ENCODE measurements at regions not wholly inside any gene's neighbourhood (a gene's known extent, or its start where the extent isn't known, plus 50 kb on each side); places are given as distances from the start of the nearest gene placed in this dataset.
A peak's percentile ranks its signal among the peaks of the same experiment; 100 is the strongest.

DNA sequence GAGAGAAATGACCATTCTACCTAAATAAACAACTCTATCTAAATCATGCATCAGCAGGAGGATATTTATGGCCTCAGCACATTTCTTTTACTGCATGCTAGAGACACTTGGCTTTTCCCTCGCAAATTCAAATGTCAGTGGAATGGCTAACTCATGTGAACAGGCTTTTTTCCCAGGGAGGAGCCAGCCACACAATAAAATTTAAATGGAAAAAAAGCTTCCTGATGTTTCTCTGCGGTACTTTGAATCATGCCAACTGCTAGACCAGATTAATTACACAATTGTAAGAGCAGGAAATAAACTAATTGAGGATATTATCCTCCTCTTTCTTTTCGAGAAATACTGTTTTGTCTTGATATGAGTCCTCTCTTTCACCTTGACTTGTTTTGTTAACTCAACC lies 676.3 kb downstream of the IRS1 start:
- H3K4me2 ChIP-seq: no peak overlapping the region
- FAIRE-seq (no peak), ATAC-seq (no peak), DNase-seq (ENCODE audit: low read depth in 1 of 2, low spot score in 1 of 2) (no peak)
- ChIA-PET POLR2A (no interaction called here), CTCF (no interaction called here)
- TF ChIP-seq, protein P1, sequence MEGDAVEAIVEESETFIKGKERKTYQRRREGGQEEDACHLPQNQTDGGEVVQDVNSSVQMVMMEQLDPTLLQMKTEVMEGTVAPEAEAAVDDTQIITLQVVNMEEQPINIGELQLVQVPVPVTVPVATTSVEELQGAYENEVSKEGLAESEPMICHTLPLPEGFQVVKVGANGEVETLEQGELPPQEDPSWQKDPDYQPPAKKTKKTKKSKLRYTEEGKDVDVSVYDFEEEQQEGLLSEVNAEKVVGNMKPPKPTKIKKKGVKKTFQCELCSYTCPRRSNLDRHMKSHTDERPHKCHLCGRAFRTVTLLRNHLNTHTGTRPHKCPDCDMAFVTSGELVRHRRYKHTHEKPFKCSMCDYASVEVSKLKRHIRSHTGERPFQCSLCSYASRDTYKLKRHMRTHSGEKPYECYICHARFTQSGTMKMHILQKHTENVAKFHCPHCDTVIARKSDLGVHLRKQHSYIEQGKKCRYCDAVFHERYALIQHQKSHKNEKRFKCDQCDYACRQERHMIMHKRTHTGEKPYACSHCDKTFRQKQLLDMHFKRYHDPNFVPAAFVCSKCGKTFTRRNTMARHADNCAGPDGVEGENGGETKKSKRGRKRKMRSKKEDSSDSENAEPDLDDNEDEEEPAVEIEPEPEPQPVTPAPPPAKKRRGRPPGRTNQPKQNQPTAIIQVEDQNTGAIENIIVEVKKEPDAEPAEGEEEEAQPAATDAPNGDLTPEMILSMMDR (IDR thresholded peaks at IDR 0.05): no peak
- TF ChIP-seq, protein P2, sequence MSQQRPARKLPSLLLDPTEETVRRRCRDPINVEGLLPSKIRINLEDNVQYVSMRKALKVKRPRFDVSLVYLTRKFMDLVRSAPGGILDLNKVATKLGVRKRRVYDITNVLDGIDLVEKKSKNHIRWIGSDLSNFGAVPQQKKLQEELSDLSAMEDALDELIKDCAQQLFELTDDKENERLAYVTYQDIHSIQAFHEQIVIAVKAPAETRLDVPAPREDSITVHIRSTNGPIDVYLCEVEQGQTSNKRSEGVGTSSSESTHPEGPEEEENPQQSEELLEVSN (IDR thresholded peaks at IDR 0.05; ENCODE audit: borderline replicate concordance, low read depth): no peak
- TF ChIP-seq HOXA7 (CRISPR knock-in tag; IDR thresholded peaks at IDR 0.05): no peak
- TF ChIP-seq SMC3 (IDR thresholded peaks at IDR 0.05): no peak
- TF ChIP-seq CHD4 (IDR thresholded peaks at IDR 0.05; ENCODE audit: borderline replicate concordance): no peak
- no peak for TF ChIP-seq ZC3H11A (IDR thresholded peaks at IDR 0.05)
- TF ChIP-seq FOXS1 (CRISPR knock-in tag; IDR thresholded peaks at IDR 0.05): no peak
- TF ChIP-seq TFCP2L1 (CRISPR knock-in tag; IDR thresholded peaks at IDR 0.05): no peak
- TF ChIP-seq RAD21 (conservative IDR thresholded peaks at IDR 0.05 in 1 of 2, IDR thresholded peaks at IDR 0.05 in 1 of 2): no peak
- TF ChIP-seq PHF8 (IDR thresholded peaks at IDR 0.05; ENCODE audit: borderline replicate concordance, low read depth): no peak
- no peak for TF ChIP-seq CHD2 (IDR thresholded peaks at IDR 0.05; ENCODE audit: low read length, partially characterized antibody)
- TF ChIP-seq MAZ (IDR thresholded peaks at IDR 0.05; ENCODE audit: borderline replicate concordance, low read depth, low read length): no peak
- TF ChIP-seq, protein P3, sequence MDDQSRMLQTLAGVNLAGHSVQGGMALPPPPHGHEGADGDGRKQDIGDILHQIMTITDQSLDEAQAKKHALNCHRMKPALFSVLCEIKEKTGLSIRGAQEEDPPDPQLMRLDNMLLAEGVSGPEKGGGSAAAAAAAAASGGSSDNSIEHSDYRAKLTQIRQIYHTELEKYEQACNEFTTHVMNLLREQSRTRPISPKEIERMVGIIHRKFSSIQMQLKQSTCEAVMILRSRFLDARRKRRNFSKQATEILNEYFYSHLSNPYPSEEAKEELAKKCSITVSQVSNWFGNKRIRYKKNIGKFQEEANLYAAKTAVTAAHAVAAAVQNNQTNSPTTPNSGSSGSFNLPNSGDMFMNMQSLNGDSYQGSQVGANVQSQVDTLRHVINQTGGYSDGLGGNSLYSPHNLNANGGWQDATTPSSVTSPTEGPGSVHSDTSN (IDR thresholded peaks at IDR 0.05): no peak
- H3K9me3 ChIP-seq: peaks cover 18% of the 10 kb centered on the region; the same call in 2 of the 3 replicates
- H3K4me3 ChIP-seq: no peak overlapping the region
- 66% methylated on average over 3 of the region's 3 CpGs for WGBS (ENCODE audit: missing lambda C conversion rate)
- peaks cover 25% of the 10 kb centered on the region for H3K4me1 ChIP-seq
- H3K27ac ChIP-seq: peak overlapping the region in 1 of 2 experiments; percentile 24; a peak in 1 of 6 replicates

DNA sequence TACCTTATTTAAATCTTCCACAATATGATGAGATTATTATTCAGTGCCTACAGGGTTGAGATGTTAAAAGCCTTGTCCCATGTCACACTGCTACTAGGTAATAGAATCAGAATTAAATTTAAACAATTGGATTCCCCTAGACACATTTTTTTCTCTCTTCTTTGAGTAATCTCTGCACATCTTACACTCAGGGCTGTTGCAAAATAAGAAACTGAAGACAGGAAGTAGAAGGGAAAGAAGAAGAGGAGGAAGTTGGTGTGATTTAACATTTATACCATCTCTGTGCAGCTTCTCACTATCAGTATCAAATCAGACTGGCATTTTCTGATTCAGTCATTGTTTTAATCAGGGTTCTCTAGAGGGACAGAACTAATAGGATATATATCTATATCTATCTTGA lies 677.6 kb downstream of the IRS1 start:
- FAIRE-seq: no peak
- CTCF ChIA-PET: interaction anchor here (0.5 kb wide), 1 partner anchor 282 kb away, joined by 3 read pairs; no protein-coding TSS in a partner anchor
- Histone ChIP-seq H3K9me3 (peaks cover 18% of the 10 kb centered on the region; the same call in 2 of the 3 replicates), H3K4me1 (peaks cover 38% of the 10 kb centered on the region), H3K4me2 (no peak overlapping the region), H3K27ac (peak overlapping the region in 1 of 2 experiments; percentile 13; a peak in 1 of 6 replicates), H3K4me3 (no peak overlapping the region)
- no peak for ATAC-seq
- DNase-seq (ENCODE audit: low read depth in 1 of 2, low spot score in 1 of 2): no peak
- TF ChIP-seq KDM1A (IDR thresholded peaks at IDR 0.05; ENCODE audit: low read depth) (no peak), KDM5A (IDR thresholded peaks at IDR 0.05) (no peak), CEBPB (IDR thresholded peaks at IDR 0.05) (no peak), CBX8 (IDR thresholded peaks at IDR 0.05) (no peak), NPAS2 (CRISPR knock-in tag; IDR thresholded peaks at IDR 0.05; ENCODE audit: borderline replicate concordance) (no peak), HEYL (CRISPR knock-in tag; IDR thresholded peaks at IDR 0.05) (no peak), HOXB13 (CRISPR knock-in tag; IDR thresholded peaks at IDR 0.05; ENCODE audit: low read depth) (no peak), CBX2 (IDR thresholded peaks at IDR 0.05; ENCODE audit: borderline replicate concordance, low read depth) (no peak), ZFP36 (IDR thresholded peaks at IDR 0.05; ENCODE audit: borderline replicate concordance, partially characterized antibody) (no peak), FOSB (CRISPR knock-in tag; IDR thresholded peaks at IDR 0.05) (no peak), ZNF302 (CRISPR knock-in tag; IDR thresholded peaks at IDR 0.05) (no peak), BHLHE40 (IDR thresholded peaks at IDR 0.05; ENCODE audit: low read depth, low read length) (no peak)
- TF ChIP-seq, protein P4, sequence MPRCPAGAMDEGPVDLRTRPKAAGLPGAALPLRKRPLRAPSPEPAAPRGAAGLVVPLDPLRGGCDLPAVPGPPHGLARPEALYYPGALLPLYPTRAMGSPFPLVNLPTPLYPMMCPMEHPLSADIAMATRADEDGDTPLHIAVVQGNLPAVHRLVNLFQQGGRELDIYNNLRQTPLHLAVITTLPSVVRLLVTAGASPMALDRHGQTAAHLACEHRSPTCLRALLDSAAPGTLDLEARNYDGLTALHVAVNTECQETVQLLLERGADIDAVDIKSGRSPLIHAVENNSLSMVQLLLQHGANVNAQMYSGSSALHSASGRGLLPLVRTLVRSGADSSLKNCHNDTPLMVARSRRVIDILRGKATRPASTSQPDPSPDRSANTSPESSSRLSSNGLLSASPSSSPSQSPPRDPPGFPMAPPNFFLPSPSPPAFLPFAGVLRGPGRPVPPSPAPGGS (IDR thresholded peaks at IDR 0.05): no peak
- POLR2A ChIA-PET: no interaction called here

All from A549 (cell line).